SK-N-SH (cell line): ENCODE measurements at regions not wholly inside any gene's neighbourhood (a gene's known extent, or its start where the extent isn't known, plus 50 kb on each side); places are given as distances from the start of the nearest gene placed in this dataset.

Experiments
- CTCF ChIA-PET: fragments of 300-600, 350-600 bp; formaldehyde crosslinking; extraction: SDS; loops from one replicate; lab custom pipeline; 2021; lab: Yijun Ruan, JAX
- POLR2A ChIA-PET: fragments of 350-600 bp; sonication (Branson Sonifier 250); formaldehyde crosslinking; extraction: SDS; loops from one replicate; lab custom pipeline; 2020; ENCODE audit warnings: antibody characterized with exemption, inconsistent platforms; lab: Yijun Ruan, JAX
- DNase-seq: peaks from one replicate; pipeline ENCODE4 v3.0.0; 2012
- H2AFZ ChIP-seq: fragments of 200-600 bp; sonication (generic); 2 replicates; pipeline ENCODE4 v1.8.1; 2016; ENCODE audit warnings: antibody characterized with exemption, mild to moderate bottlenecking, low read depth
- H3F3A ChIP-seq: fragments of 200-600 bp; sonication (generic); replicated peaks from 2 replicates; pipeline ENCODE3; 2016; ENCODE audit warnings: antibody characterized with exemption, mild to moderate bottlenecking; ENCODE audit not compliant: insufficient read depth
- H3K27ac ChIP-seq, 2 experiments: fragments of 200-500 bp in 1 of 2; fragments of 200-600 bp in 1 of 2; sonication (Bioruptor generic) in 1 of 2; sonication (generic), shearing (Covaris generic) in 1 of 2; 2 replicates each; pipeline versions ENCODE4 v1.5.1 to v1.6.1; 2014 to 2016; ENCODE audit warnings: low read depth in 2 of 2, inconsistent platforms in 1 of 2, low read length in 1 of 2, mild to moderate bottlenecking in 1 of 2, mixed read lengths in 1 of 2
- H3K27me3 ChIP-seq: fragments of 200-600 bp; sonication (generic), shearing (Covaris generic); 2 replicates; pipeline ENCODE4 v1.6.1; 2016; ENCODE audit warnings: mixed run types; ENCODE audit not compliant: insufficient read depth
- H3K36me3 ChIP-seq, 2 experiments: fragments of 200-500 bp in 1 of 2; fragments of 200-600 bp in 1 of 2; sonication (Bioruptor generic) in 1 of 2; sonication (generic) in 1 of 2; replicated peaks in 1 of 2; 2 replicates each; pipeline versions ENCODE3 to v1.5.1; 2014 to 2016; ENCODE audit warnings: low read length in 1 of 2, mild to moderate bottlenecking in 1 of 2; ENCODE audit not compliant: insufficient read depth in 2 of 2, control insufficient read depth in 1 of 2
- H3K4me1 ChIP-seq, 2 experiments: fragments of 200-500 bp in 1 of 2; fragments of 200-600 bp in 1 of 2; sonication (Bioruptor generic) in 1 of 2; sonication (generic), shearing (Covaris generic) in 1 of 2; 2 replicates each; pipeline versions ENCODE4 v1.5.1 to v1.6.1; 2014 to 2016; ENCODE audit warnings: low read depth in 1 of 2, low read length in 1 of 2, mixed run types in 1 of 2; ENCODE audit not compliant: insufficient read depth in 2 of 2, control insufficient read depth in 1 of 2
- H3K4me2 ChIP-seq: fragments of 200-600 bp; sonication (generic), shearing (Covaris generic); 2 replicates; pipeline ENCODE4 v1.6.1; 2017; ENCODE audit warnings: mixed run types
- H3K4me3 ChIP-seq, 2 experiments: fragments of 200-500 bp in 1 of 2; fragments of 200-600 bp in 1 of 2; sonication (Bioruptor generic) in 1 of 2; sonication (generic), shearing (Covaris generic) in 1 of 2; 2 replicates each; pipeline versions ENCODE4 v1.5.1 to v1.8.1; 2014 to 2016; ENCODE audit warnings: low read depth in 2 of 2, inconsistent platforms in 1 of 2, low read length in 1 of 2, mild to moderate bottlenecking in 1 of 2, mixed read lengths in 1 of 2, moderate library complexity in 1 of 2
- H3K79me2 ChIP-seq: fragments of 200-600 bp; sonication (generic); 2 replicates; pipeline ENCODE4 v1.8.1; 2017; ENCODE audit warnings: mild to moderate bottlenecking; ENCODE audit not compliant: insufficient read depth
- H3K9ac ChIP-seq: fragments of 200-600 bp; sonication (generic); 2 replicates; pipeline ENCODE4 v1.6.1; 2017; ENCODE audit warnings: mixed run types
- H3K9me2 ChIP-seq: fragments of 200-600 bp; sonication (generic); 2 replicates; pipeline ENCODE4 v1.6.1; 2017; ENCODE audit warnings: mixed run types
- H3K9me3 ChIP-seq: fragments of 200-600 bp; sonication (generic); 2 replicates; pipeline ENCODE4 v1.6.1; 2017; ENCODE audit warnings: mixed run types, mild to moderate bottlenecking, moderate library complexity
- H4K20me1 ChIP-seq: fragments of 200-600 bp; sonication (generic); 2 replicates; pipeline ENCODE4 v1.6.1; 2017; ENCODE audit warnings: mild to moderate bottlenecking, mixed run types; ENCODE audit not compliant: insufficient read depth
- EZH2phosphoT487 ChIP-seq: fragments of 200-600 bp; sonication (generic); IDR thresholded peaks from 2 replicates; pipeline ENCODE4 v1.6.1; 2017; ENCODE audit warnings: low read depth, mixed run types, mild to moderate bottlenecking, antibody characterized with exemption, moderate library complexity, borderline replicate concordance
- FOSL2 ChIP-seq: IDR thresholded peaks from 2 replicates; pipeline ENCODE4 v1.4.0; 2012; ENCODE audit warnings: low read depth, mild to moderate bottlenecking, moderate library complexity, borderline replicate concordance
- IRF3 ChIP-seq: fragments of 150-350 bp; IDR thresholded peaks from 2 replicates; pipeline ENCODE4 v1.6.1; 2016; ENCODE audit warnings: mild to moderate bottlenecking, low read depth, low read length
- JUND ChIP-seq: IDR thresholded peaks from 2 replicates; pipeline ENCODE4 v1.4.0; 2012
- MEF2A ChIP-seq: IDR thresholded peaks from 2 replicates; pipeline ENCODE4 v1.4.0; 2012; ENCODE audit warnings: low read depth, borderline replicate concordance
- MXI1 ChIP-seq: IDR thresholded peaks from 2 replicates; pipeline ENCODE4 v1.6.1; 2012; ENCODE audit warnings: mild to moderate bottlenecking, low read depth, low read length, improper control_type of control experiment
- NRF1 ChIP-seq: IDR thresholded peaks from 2 replicates; pipeline ENCODE4 v1.6.1; 2012; ENCODE audit warnings: low read depth, mild to moderate bottlenecking, low read length
- PBX3 ChIP-seq: IDR thresholded peaks from 2 replicates; pipeline ENCODE4; 2012
- POLR2AphosphoS5 ChIP-seq: IDR thresholded peaks from 2 replicates; pipeline ENCODE4 v1.6.1; 2012; ENCODE audit warnings: low read depth, low read length
- RCOR1 ChIP-seq: fragments of 150-350 bp; IDR thresholded peaks from 2 replicates; pipeline ENCODE4 v1.6.1; 2017; ENCODE audit warnings: antibody characterized with exemption, low read length
- REST ChIP-seq: IDR thresholded peaks from 2 replicates; pipeline ENCODE4 v1.6.1; 2012; ENCODE audit warnings: mild to moderate bottlenecking, low read depth, low read length, moderate library complexity
- RFX5 ChIP-seq: IDR thresholded peaks from 2 replicates; pipeline ENCODE4 v1.6.1; 2012; ENCODE audit warnings: mild to moderate bottlenecking, improper control_type of control experiment, low read length
- SIN3A ChIP-seq: IDR thresholded peaks from 2 replicates; pipeline ENCODE4 v1.6.1; 2012; ENCODE audit warnings: low read depth, mild to moderate bottlenecking, low read length, moderate library complexity, borderline replicate concordance
- SMC3 ChIP-seq: IDR thresholded peaks from 2 replicates; pipeline ENCODE4 v1.6.1; 2012; ENCODE audit warnings: low read depth, low read length, improper control_type of control experiment
- TCF12 ChIP-seq: IDR thresholded peaks from 2 replicates; pipeline ENCODE4 v1.4.0; 2012
- USF1 ChIP-seq: IDR thresholded peaks from 2 replicates; pipeline ENCODE4 v1.4.0; 2012; ENCODE audit warnings: low read depth, borderline replicate concordance
- WGBS: methylation state at CpG from one replicate; pipeline ENCODE4 v1.1.6; 2017; ENCODE audit warnings: low lambda C conversion rate; 5-methylcytosine and 5-hydroxymethylcytosine counted together

GRCh38 chr9:12230708-12231107, 462.5 kb upstream of the TYRP1 start:
- Histone ChIP-seq H3K4me2 (no peak overlapping the region), H3K4me3 (no peak overlapping the region), H4K20me1 (no peaks in the 10 kb centered on the region), H3K9me3 (no peaks in the 10 kb centered on the region), H2AFZ (no peak overlapping the region), H3K27ac (no peak overlapping the region), H3K27me3 (no peaks in the 10 kb centered on the region), H3K79me2 (no peaks in the 10 kb centered on the region), H3K4me1 (no peaks in the 10 kb centered on the region), H3K9ac (no peak overlapping the region), H3F3A (no peaks in the 10 kb centered on the region), H3K36me3 (no peaks in the 10 kb centered on the region), H3K9me2 (no peaks in the 10 kb centered on the region)
- ChIA-PET POLR2A (no interaction called here), CTCF (no interaction called here)
- no peak for DNase-seq
- TF ChIP-seq NRF1: no peak
- TF ChIP-seq JUND: no peak
- TF ChIP-seq MEF2A: no peak
- no peak for TF ChIP-seq TCF12
- TF ChIP-seq FOSL2: no peak
- TF ChIP-seq EZH2phosphoT487: no peak
- TF ChIP-seq RFX5: no peak
- TF ChIP-seq SMC3: no peak
- TF ChIP-seq REST: no peak
- TF ChIP-seq POLR2AphosphoS5: no peak
- no peak for TF ChIP-seq USF1
- no peak for TF ChIP-seq RCOR1
- TF ChIP-seq MXI1: no peak
- TF ChIP-seq PBX3: no peak
- no peak for TF ChIP-seq SIN3A
- no peak for TF ChIP-seq IRF3
- 3% methylated on average over 1 of the region's 1 CpG for WGBS
